B cell (primary cell): ENCODE measurements at regions not wholly inside any gene's neighbourhood (a gene's known extent, or its start where the extent isn't known, plus 50 kb on each side); places are given as distances from the start of the nearest gene placed in this dataset.

Source experiments
- ATAC-seq: fragments of 200-7000 bp; cut with Tn5 transposase; one replicate; pipeline ENCODE4 v1.10.0; 2021; ENCODE audit warnings: low read depth, mild to moderate bottlenecking, moderate number of reproducible peaks, moderate library complexity
- CTCF ChIA-PET: fragments of 350-600 bp; sonication (Branson Sonifier 250); formaldehyde crosslinking; loops from one replicate; lab custom pipeline; 2021; ENCODE audit warnings: antibody characterized with exemption, inconsistent platforms; lab: Charles Lee
- POLR2A ChIA-PET: fragments of 350-600 bp; sonication (Branson Sonifier 250); formaldehyde crosslinking; loops from one replicate; lab custom pipeline; 2021; ENCODE audit warnings: antibody characterized with exemption; lab: Charles Lee
- DNase-seq: peaks from one replicate; pipeline ENCODE4 v3.0.0; 2013
- H2AFZ ChIP-seq: 2 replicates; pipeline ENCODE4 v1.6.1; 2012; ENCODE audit warnings: mild to moderate bottlenecking, low read depth, low read length; ENCODE audit not compliant: insufficient read depth, poor library complexity, severe bottlenecking
- H3K27ac ChIP-seq, 2 donors: 1 replicate in 1 of 2; 2 replicates in 1 of 2; pipeline ENCODE4 v1.5.1; 2012 to 2013; ENCODE audit warnings: low read length in 2 of 2, mild to moderate bottlenecking in 2 of 2, moderate library complexity in 1 of 2
- H3K27me3 ChIP-seq, 4 experiments: fragments of 200-600 bp in 1 of 4; sonication (generic) in 1 of 4; replicated peaks in 1 of 4; 1 replicate in 2 of 4; 2 replicates in 2 of 4; pipeline versions ENCODE4 v1.6.1 to v1.7.0; 2013 to 2016; ENCODE audit warnings: low read length in 3 of 4, mild to moderate bottlenecking in 2 of 4, mixed read lengths in 1 of 4, moderate library complexity in 1 of 4; ENCODE audit not compliant: insufficient read depth in 4 of 4, control insufficient read depth in 3 of 4; ENCODE audit errors: control extremely low read depth in 1 of 4
- H3K36me3 ChIP-seq, 2 experiments: replicated peaks in 1 of 2; 1 replicate in 1 of 2; 2 replicates in 1 of 2; pipeline versions ENCODE4 v1.6.1 to v1.7.1; 2013; ENCODE audit warnings: low read length in 1 of 2; ENCODE audit not compliant: insufficient read depth in 2 of 2, control insufficient read depth in 1 of 2; ENCODE audit errors: control extremely low read depth in 1 of 2, extremely low read depth in 1 of 2
- H3K4me1 ChIP-seq, 2 donors: fragments of 200-600 bp in 1 of 2; sonication (generic) in 1 of 2; 1 replicate in 1 of 2; 2 replicates in 1 of 2; pipeline versions ENCODE4 v1.5.1 to v1.6.1; 2013 to 2017; ENCODE audit warnings: low read length in 2 of 2; ENCODE audit not compliant: control insufficient read depth in 2 of 2, insufficient read depth in 2 of 2
- H3K4me2 ChIP-seq: replicated peaks from 2 replicates; pipeline ENCODE3; 2012; ENCODE audit warnings: mild to moderate bottlenecking, low read depth, low read length; ENCODE audit not compliant: poor library complexity, severe bottlenecking
- H3K4me3 ChIP-seq, 5 experiments: fragments of 200-600 bp in 1 of 5; sonication (generic) in 1 of 5; 1 replicate in 3 of 5; 2 replicates in 2 of 5; pipeline versions ENCODE4 v1.5.1 to v1.7.0; 2011 to 2016; ENCODE audit warnings: low read length in 4 of 5, mild to moderate bottlenecking in 4 of 5, low read depth in 2 of 5, control low read depth in 1 of 5, moderate library complexity in 1 of 5; ENCODE audit not compliant: insufficient read depth in 1 of 5; ENCODE audit errors: control extremely low read depth in 1 of 5, extremely low read depth in 1 of 5
- H3K79me2 ChIP-seq: fragments of 200-600 bp; sonication (generic); one replicate; pipeline ENCODE4 v1.6.0; 2016; ENCODE audit warnings: low read length; ENCODE audit not compliant: control insufficient read depth, insufficient read depth
- H3K9ac ChIP-seq: fragments of 200-600 bp; sonication (generic); 2 replicates; pipeline ENCODE4 v1.6.1; 2017; ENCODE audit warnings: mild to moderate bottlenecking, low read length, moderate library complexity
- H3K9me3 ChIP-seq, 3 donors: one replicate each; pipeline versions ENCODE4 v1.6.1 to v1.7.1; 2013; ENCODE audit warnings: low read length in 2 of 3; ENCODE audit not compliant: control insufficient read depth in 2 of 3, insufficient read depth in 1 of 3; ENCODE audit errors: control extremely low read depth in 1 of 3
- H4K20me1 ChIP-seq: 2 replicates; pipeline ENCODE4 v1.6.0; 2012; ENCODE audit warnings: mild to moderate bottlenecking, low read length; ENCODE audit not compliant: insufficient read depth, control insufficient read depth, poor library complexity, severe bottlenecking
- H3K27ac Mint-ChIP-seq: one replicate; pipeline ENCODE4 v1.8.0; 2021; ENCODE audit warnings: mixed read lengths
- H3K27me3 Mint-ChIP-seq: one replicate; pipeline ENCODE4 v1.8.0; 2021; ENCODE audit warnings: mixed read lengths
- H3K4me1 Mint-ChIP-seq: one replicate; pipeline ENCODE4 v1.8.0; 2021; ENCODE audit warnings: mixed read lengths
- H3K4me3 Mint-ChIP-seq: one replicate; pipeline ENCODE4 v1.8.0; 2021; ENCODE audit warnings: mixed read lengths
- H3K9me3 Mint-ChIP-seq: one replicate; pipeline ENCODE4 v1.8.0; 2022; ENCODE audit warnings: mixed read lengths; ENCODE audit not compliant: insufficient read depth
- CTCF ChIP-seq: fragments of 200-600 bp; IDR thresholded peaks from one replicate; pipeline ENCODE4 v1.8.0; 2022; ENCODE audit warnings: antibody characterized with exemption, mild to moderate bottlenecking
- EZH2 ChIP-seq: IDR thresholded peaks from 2 replicates; pipeline ENCODE4 v1.6.1; 2012; ENCODE audit warnings: borderline replicate concordance, low read depth, mild to moderate bottlenecking, moderate library complexity, low read length; ENCODE audit not compliant: insufficient read depth, poor library complexity, severe bottlenecking
- WGBS: methylation state at CpG from one replicate; pipeline ENCODE4 v1.1.5; 2013; ENCODE audit warnings: missing lambda C conversion rate; ENCODE audit not compliant: insufficient coverage; 5-methylcytosine and 5-hydroxymethylcytosine counted together
- intact Hi-C: fragments of 100-400 bp; cut with micrococcal nuclease; formaldehyde crosslinking; loops from one replicate; pipeline ENCODE4 v1.10.0; 2022

- ChIA-PET CTCF (interaction anchor here (2.6 kb wide), 1 partner anchor 10 kb away, joined by 11 read pairs; no protein-coding TSS in a partner anchor), POLR2A (no interaction called here)
- Histone ChIP-seq H3K4me2 (no peak overlapping the region), H3K4me1 (no peaks in the 10 kb centered on the region), H2AFZ (no peak overlapping the region), H4K20me1 (no peaks in the 10 kb centered on the region), H3K36me3 (no peaks in the 10 kb centered on the region), H3K9me3 (peaks cover 0 to 4% (median 0%) of the 10 kb centered on the region in 3 donors), H3K79me2 (no peaks in the 10 kb centered on the region), H3K27ac (no peak overlapping the region), H3K4me3 (no peak overlapping the region), H3K27me3 (peaks cover 0 to 3% (median 0%) of the 10 kb centered on the region in 4 experiments), H3K9ac (no peak overlapping the region)
- Mint-ChIP-seq H3K9me3 (no peaks in the 10 kb centered on the region), H3K4me1 (no peaks in the 10 kb centered on the region), H3K4me3 (no peak overlapping the region), H3K27ac (no peak overlapping the region), H3K27me3 (peaks cover 22% of the 10 kb centered on the region)
- WGBS: 90% methylated on average over 7 of the region's 11 CpGs
- ATAC-seq (no peak), DNase-seq (no peak)
- intact Hi-C loops: no loop called here
- TF ChIP-seq EZH2 (no peak), CTCF (no peak)
These were observed 122.4 kb upstream of the ZNF236 start for GRCh38 chr18:76699923-76700322.

GRCh38 chr18:76697441-76697901, 124.9 kb upstream of the ZNF236 start:
- no peak overlapping the region for H2AFZ ChIP-seq
- Mint-ChIP-seq H3K4me1 (no peaks in the 10 kb centered on the region), H3K27ac (no peak overlapping the region), H3K9me3 (no peaks in the 10 kb centered on the region), H3K27me3 (peaks cover 28% of the 10 kb centered on the region), H3K4me3 (no peak overlapping the region)
- H4K20me1 ChIP-seq: no peaks in the 10 kb centered on the region
- ChIA-PET POLR2A (no interaction called here), CTCF (no interaction called here)
- DNase-seq: no peak
- no peak overlapping the region for H3K4me2 ChIP-seq
- H3K27ac ChIP-seq: no peak overlapping the region
- H3K36me3 ChIP-seq: no peaks in the 10 kb centered on the region
- H3K79me2 ChIP-seq: no peaks in the 10 kb centered on the region
- peaks cover 0 to 4% (median 0%) of the 10 kb centered on the region in 3 donors for H3K9me3 ChIP-seq
- no peak overlapping the region for H3K4me3 ChIP-seq
- 33% methylated on average over 6 of the region's 13 CpGs for WGBS
- no peaks in the 10 kb centered on the region for H3K4me1 ChIP-seq
- ATAC-seq: no peak
- no peak for TF ChIP-seq CTCF
- no peak for TF ChIP-seq EZH2
- intact Hi-C loops: no loop called here
- peaks cover 0 to 3% (median 0%) of the 10 kb centered on the region in 4 experiments for H3K27me3 ChIP-seq
- no peak overlapping the region for H3K9ac ChIP-seq
